ENCODE measurements at regions not wholly inside any gene's neighbourhood (a gene's known extent, or its start where the extent isn't known, plus 50 kb on each side); places are given as distances from the start of the nearest gene placed in this dataset.

GRCh38 chr1:14017531-14017961, 317.6 kb downstream of the PRDM2 start:
- peak overlapping the region in 1 of 2 donors; percentile 24 for H3K27ac ChIP-seq (ENCODE audit: low read depth in 2 of 2, low read length in 2 of 2)
- no peak overlapping the region for H3K9ac ChIP-seq (ENCODE audit: low read length in 3 of 3)
- intact Hi-C loops (cut with DNase I) = no loop called here
- H3K4me1 ChIP-seq (ENCODE audit: control insufficient read depth in 2 of 3, insufficient read depth in 2 of 3, low read depth in 1 of 3, low read length in 3 of 3) = peaks cover 0 to 6% (median 3%) of the 10 kb centered on the region in 3 donors
- peak; percentile 67 to 87 (median 77) for DNase-seq
- no peaks in the 10 kb centered on the region for H3K9me3 ChIP-seq (ENCODE audit: control insufficient read depth in 2 of 3, insufficient read depth in 1 of 3, low read length in 3 of 3)
- no peaks in the 10 kb centered on the region for H3K27me3 ChIP-seq (ENCODE audit: control insufficient read depth, insufficient read depth, low read length)
- no peak for FAIRE-seq
- H3K36me3 ChIP-seq (ENCODE audit: control insufficient read depth in 2 of 3, insufficient read depth in 3 of 3, low read length in 3 of 3) = no peaks in the 10 kb centered on the region
- TF ChIP-seq CTCF (IDR thresholded peaks at IDR 0.05; ENCODE audit: borderline replicate concordance, extremely low read depth, insufficient read depth) = no peak
- no peak overlapping the region for H3K4me3 ChIP-seq (ENCODE audit: low read length in 3 of 3)

- Histone ChIP-seq H3K9me3 (ENCODE audit: control insufficient read depth in 2 of 3, insufficient read depth in 1 of 3, low read length in 3 of 3) (no peaks in the 10 kb centered on the region), H3K4me1 (ENCODE audit: control insufficient read depth in 2 of 3, insufficient read depth in 2 of 3, low read depth in 1 of 3, low read length in 3 of 3) (peaks cover 0 to 6% (median 3%) of the 10 kb centered on the region in 3 donors), H3K4me3 (ENCODE audit: low read length in 3 of 3) (no peak overlapping the region), H3K27me3 (ENCODE audit: control insufficient read depth, insufficient read depth, low read length) (no peaks in the 10 kb centered on the region), H3K9ac (ENCODE audit: low read length in 3 of 3) (no peak overlapping the region), H3K36me3 (ENCODE audit: control insufficient read depth in 2 of 3, insufficient read depth in 3 of 3, low read length in 3 of 3) (no peaks in the 10 kb centered on the region), H3K27ac (ENCODE audit: low read depth in 2 of 2, low read length in 2 of 2) (no peak overlapping the region)
- DNase-seq (no peak), FAIRE-seq (no peak)
- intact Hi-C loops (cut with DNase I) = no loop called here
- TF ChIP-seq CTCF (IDR thresholded peaks at IDR 0.05; ENCODE audit: borderline replicate concordance, extremely low read depth, insufficient read depth) = no peak
These were observed 319.5 kb downstream of the PRDM2 start for GRCh38 chr1:14019461-14019860.

- intact Hi-C loops (cut with DNase I) = no loop called here
- TF ChIP-seq CTCF (IDR thresholded peaks at IDR 0.05; ENCODE audit: borderline replicate concordance, extremely low read depth, insufficient read depth) = no peak
- Histone ChIP-seq H3K36me3 (ENCODE audit: control insufficient read depth in 2 of 3, insufficient read depth in 3 of 3, low read length in 3 of 3) (no peaks in the 10 kb centered on the region), H3K4me3 (ENCODE audit: low read length in 3 of 3) (no peak overlapping the region), H3K9ac (ENCODE audit: low read length in 3 of 3) (no peak overlapping the region), H3K27ac (ENCODE audit: low read depth in 2 of 2, low read length in 2 of 2) (no peak overlapping the region), H3K4me1 (ENCODE audit: control insufficient read depth in 2 of 3, insufficient read depth in 2 of 3, low read depth in 1 of 3, low read length in 3 of 3) (peaks cover 0 to 6% (median 3%) of the 10 kb centered on the region in 3 donors), H3K27me3 (ENCODE audit: control insufficient read depth, insufficient read depth, low read length) (no peaks in the 10 kb centered on the region), H3K9me3 (ENCODE audit: control insufficient read depth in 2 of 3, insufficient read depth in 1 of 3, low read length in 3 of 3) (no peaks in the 10 kb centered on the region)
- no peak for DNase-seq
- FAIRE-seq = no peak
These were observed 320.0 kb downstream of the PRDM2 start for GRCh38 chr1:14020006-14020405.

GRCh38 chr1:14027099-14027498, 327.1 kb downstream of the PRDM2 start:
- Histone ChIP-seq H3K4me1 (ENCODE audit: control insufficient read depth in 2 of 3, insufficient read depth in 2 of 3, low read depth in 1 of 3, low read length in 3 of 3) (no peaks in the 10 kb centered on the region), H3K9me3 (ENCODE audit: control insufficient read depth in 2 of 3, insufficient read depth in 1 of 3, low read length in 3 of 3) (no peaks in the 10 kb centered on the region), H3K4me3 (ENCODE audit: low read length in 3 of 3) (no peak overlapping the region), H3K27ac (ENCODE audit: low read depth in 2 of 2, low read length in 2 of 2) (no peak overlapping the region), H3K36me3 (ENCODE audit: control insufficient read depth in 2 of 3, insufficient read depth in 3 of 3, low read length in 3 of 3) (no peaks in the 10 kb centered on the region), H3K9ac (ENCODE audit: low read length in 3 of 3) (no peak overlapping the region), H3K27me3 (ENCODE audit: control insufficient read depth, insufficient read depth, low read length) (no peaks in the 10 kb centered on the region)
- intact Hi-C loops (cut with DNase I) = no loop called here
- TF ChIP-seq CTCF (IDR thresholded peaks at IDR 0.05; ENCODE audit: borderline replicate concordance, extremely low read depth, insufficient read depth) = no peak
- DNase-seq = no peak
- FAIRE-seq = no peak
